ENCODE measurements at regions not wholly inside any gene's neighbourhood (a gene's known extent, or its start where the extent isn't known, plus 50 kb on each side); places are given as distances from the start of the nearest gene placed in this dataset.

DNA sequence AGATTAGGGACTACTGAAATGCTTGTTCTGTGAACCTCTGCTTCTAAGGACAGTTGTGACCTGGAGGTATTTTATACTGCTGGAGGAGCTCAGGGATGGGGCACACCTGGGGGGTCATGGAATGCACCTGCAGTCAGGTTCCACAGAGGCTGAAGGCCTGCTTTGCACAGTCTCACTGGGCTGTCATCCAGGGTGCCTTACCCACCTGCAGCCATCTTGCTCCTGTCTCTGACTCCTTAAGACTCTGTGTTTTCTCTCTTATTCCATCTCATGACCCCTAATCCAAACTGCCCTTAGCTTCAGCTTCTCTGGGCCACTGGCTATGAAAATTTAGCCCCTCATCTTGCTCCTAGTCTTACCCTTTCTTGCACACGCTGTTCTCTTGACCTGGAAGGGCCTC is 127.0 kb upstream of the SNX19 start:
- TF ChIP-seq CTCF (conservative IDR thresholded peaks at IDR 0.05 in 1 of 2, IDR thresholded peaks at IDR 0.05 in 1 of 2; ENCODE audit: extremely low read depth in 1 of 2, insufficient read depth in 1 of 2, low read depth in 1 of 2, low read length in 2 of 2) (no peak), EZH2 (IDR thresholded peaks at IDR 0.05; ENCODE audit: borderline replicate concordance, low read length) (no peak)

All from mammary epithelial cell (primary cell).